ENCODE measurements at regions not wholly inside any gene's neighbourhood (a gene's known extent, or its start where the extent isn't known, plus 50 kb on each side); places are given as distances from the start of the nearest gene placed in this dataset.

DNA sequence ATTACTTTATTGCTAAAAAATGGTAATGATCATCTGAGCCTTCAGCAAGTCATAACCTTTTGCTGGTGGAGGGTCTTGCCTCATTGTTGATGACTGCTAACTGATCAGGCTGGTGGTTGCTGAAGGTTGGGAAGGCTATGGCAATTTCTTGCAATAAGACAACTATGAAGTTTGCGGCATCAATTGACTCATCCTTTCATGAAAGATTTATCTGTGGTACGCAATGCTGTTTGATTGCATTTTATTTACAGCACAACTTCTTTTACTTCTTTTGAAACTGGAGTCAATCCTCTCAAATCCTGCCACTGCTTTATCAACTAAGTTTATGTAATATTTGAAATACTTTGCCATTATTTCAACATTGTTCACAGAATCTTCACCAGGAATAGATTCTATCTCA lies 58.3 kb upstream of the ACO1 start:
- DNase-seq: no peak

DNA sequence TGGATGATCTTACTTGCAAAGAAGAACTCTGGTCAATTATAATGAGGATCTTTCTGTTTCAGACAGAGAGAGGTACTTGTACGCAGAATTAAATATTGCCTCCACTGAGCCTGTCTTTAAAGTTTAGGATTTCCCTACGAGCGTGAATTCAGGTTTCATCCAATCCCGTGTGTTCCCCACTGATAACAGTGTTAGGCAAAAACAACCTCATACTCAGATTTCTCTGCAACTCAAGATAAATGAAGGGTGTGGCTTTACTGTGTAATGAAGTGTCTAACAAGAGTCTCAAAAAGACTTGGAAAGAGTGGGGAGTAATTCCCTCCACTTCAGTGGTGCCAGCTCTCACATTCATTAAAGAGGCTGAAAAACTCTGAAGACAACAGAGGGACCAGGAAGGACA lies 53.2 kb upstream of the ACO1 start:
- no peak for DNase-seq

DNA sequence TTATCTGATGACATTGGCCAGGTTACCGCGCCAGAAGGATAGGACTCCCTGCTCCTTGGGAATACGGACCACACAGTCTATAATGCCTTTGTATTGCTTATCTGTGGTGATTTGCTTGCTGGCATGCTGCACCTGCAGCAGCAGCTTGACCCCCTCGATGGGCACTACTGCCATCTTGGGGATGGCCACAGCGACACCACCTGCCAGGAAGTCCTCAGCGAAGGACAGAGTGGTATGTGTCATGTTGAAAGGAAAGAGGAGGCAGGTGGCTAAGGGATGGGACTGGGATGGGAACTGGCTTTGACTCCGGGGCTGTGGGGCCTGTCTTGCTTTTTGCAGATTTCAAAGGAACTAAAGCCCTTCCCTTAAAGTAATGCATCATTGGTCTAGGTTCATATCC lies 50.3 kb upstream of the ACO1 start:
- no peak for DNase-seq
